HG03025 (cell line): ENCODE measurements at regions not wholly inside any gene's neighbourhood (a gene's known extent, or its start where the extent isn't known, plus 50 kb on each side); places are given as distances from the start of the nearest gene placed in this dataset.
"Not testable (repeated sequence)": the region's sequence is repeated elsewhere in the genome, so short reads cannot be mapped to it uniquely, and the experiment has no call there.

Experiments used
- ATAC-seq: cut with Tn5 transposase; IDR thresholded peaks from one replicate; pipeline ENCODE4 v1.9.1; 2021; ENCODE audit warnings: mild to moderate bottlenecking, moderate library complexity; ENCODE audit not compliant: unreplicated experiment, low FRiP score

GRCh38 chr4:84151574-84151973 is 347.5 kb downstream of the NKX6-1 start:
- ATAC-seq = no peak

DNA sequence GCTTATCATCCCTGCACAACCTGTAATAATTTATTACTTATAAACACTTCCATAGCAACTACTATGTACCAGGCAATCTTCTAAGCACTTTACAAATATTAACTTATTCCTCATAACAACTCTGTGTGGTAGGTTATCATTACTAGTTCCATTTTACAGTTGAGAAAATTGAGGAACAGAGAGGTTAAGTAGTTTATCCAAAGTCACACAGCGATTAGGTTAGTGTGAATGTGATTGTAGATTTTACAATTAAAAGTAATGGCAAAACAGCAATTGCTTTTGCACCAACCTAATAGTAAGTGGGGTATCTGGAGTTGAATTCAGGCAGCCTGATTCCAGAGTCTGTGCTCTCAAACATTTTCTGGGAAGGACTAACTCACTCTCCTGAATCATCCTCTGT is 348.9 kb downstream of the NKX6-1 start:
- no peak for ATAC-seq

GRCh38 chr4:84147831-84148230 is 351.3 kb downstream of the NKX6-1 start:
- ATAC-seq = no peak

- no peak for ATAC-seq
Observed at GRCh38 chr4:84146300-84146959, 352.7 kb downstream of the NKX6-1 start.

- no peak for ATAC-seq
Observed at GRCh38 chr4:84145176-84145575, 353.9 kb downstream of the NKX6-1 start.

GRCh38 chr4:84126911-84127310 is 372.2 kb downstream of the NKX6-1 start:
- not testable (repeated sequence) for ATAC-seq

GRCh38 chr4:84126061-84126787 is 372.9 kb downstream of the NKX6-1 start:
- ATAC-seq = no peak

DNA sequence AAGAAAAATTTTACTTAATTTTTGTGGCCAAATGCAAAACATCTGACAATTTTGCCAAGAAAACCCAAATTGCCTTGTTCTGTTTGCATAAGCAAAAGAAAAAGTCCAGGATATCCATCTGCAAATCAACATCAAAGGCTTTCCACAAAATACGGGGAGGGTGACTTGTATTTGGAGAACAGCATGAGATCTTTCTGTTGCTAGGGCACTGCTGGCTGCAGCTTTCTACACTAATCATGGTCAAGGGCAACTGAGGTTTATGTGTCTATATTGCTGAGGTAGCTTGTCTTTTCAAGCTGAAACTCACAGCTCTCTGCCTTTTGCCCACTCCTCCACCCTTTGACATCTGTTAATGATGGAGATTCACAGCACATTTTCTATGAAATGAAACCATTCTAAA is 389.1 kb downstream of the NKX6-1 start:
- no peak for ATAC-seq

DNA sequence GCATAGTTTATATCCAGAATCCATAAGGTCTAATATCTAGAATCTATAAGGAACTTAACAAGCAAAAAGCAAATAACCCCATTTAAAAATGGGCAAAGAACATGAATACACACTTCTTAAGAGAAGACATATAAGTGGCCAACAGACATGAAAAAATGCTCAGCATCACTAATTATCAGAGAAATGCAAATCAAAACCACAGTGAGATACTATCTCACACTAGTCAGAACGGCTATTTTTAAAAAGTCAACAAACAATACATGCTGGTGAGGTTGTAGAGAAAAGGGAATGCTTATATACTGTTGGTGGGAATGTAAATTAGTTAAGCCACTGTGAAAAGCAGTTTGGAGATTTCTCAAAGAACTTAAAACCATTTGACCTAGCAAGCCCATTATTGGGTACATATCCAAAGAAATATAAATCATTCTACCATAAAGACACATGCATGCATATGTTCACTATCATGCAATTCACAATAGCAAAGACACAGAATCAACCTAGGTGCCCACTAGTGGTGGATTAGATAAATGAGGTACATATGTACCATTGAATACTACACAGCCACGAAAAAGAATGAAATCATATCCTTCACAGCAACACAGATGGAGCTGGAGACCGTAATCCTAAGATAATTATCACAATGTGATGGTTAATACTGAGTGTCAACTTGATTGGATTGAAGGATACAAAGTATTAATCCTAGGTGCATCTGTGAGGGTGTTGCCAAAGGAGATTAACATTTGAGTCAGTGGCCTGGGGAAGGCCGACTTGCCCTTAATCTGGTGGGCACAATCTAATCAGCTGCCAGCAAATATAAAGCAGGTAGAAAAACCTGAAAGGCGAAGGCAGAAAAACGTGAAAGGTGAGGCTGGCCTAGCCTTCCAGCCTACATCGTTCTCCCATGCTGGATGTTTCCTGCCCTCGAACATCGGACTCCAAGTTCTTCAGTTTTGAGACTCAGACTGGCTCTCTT is 397.2 kb downstream of the NKX6-1 start:
- not testable (repeated sequence) for ATAC-seq

DNA sequence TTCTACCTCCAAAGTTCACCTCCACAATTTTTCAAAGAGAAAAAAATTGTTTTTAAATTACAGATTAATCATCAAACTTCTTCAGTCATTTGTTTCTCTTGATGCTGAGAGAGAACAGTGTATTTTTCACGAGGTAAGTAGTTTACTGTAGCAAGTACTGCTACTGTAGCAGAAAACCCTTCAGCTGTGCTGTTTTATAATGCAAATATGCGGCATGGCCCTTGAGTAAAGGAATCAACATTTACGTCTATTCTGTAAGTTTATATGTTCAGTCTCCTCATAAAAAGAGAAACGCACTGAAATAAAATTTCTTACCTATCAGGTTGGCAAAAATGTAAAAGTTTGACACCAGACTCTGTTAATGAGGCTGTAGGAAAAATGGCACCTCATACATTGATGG is 399.0 kb downstream of the NKX6-1 start:
- ATAC-seq = no peak

- ATAC-seq = no peak
Observed at GRCh38 chr4:84099599-84099998, 399.5 kb downstream of the NKX6-1 start.

DNA sequence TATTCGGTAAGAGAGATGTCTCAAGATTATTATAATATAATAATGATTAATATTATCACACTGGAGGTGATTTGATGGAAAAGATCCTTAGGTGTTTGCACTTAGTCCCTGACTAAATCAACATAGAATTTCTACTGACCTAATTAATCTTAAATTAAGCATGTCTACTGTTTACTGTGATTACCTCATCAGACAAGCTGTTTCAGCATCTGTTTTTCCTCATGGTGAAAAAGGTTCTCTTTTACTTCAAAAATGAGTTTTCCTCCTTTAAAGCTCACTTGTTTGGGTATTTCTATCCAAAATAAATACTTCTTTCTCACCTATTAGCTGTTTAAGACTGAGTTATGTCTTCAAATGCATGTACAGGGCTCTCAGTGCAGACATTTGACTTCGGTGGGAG is 407.8 kb downstream of the NKX6-1 start:
- ATAC-seq = no peak

- no peak for ATAC-seq
Observed at GRCh38 chr4:84089652-84090437, 409.2 kb downstream of the NKX6-1 start.

GRCh38 chr4:84085986-84086385 is 413.1 kb downstream of the NKX6-1 start:
- no peak for ATAC-seq

GRCh38 chr4:84070289-84070688 is 428.8 kb downstream of the NKX6-1 start:
- no peak for ATAC-seq

DNA sequence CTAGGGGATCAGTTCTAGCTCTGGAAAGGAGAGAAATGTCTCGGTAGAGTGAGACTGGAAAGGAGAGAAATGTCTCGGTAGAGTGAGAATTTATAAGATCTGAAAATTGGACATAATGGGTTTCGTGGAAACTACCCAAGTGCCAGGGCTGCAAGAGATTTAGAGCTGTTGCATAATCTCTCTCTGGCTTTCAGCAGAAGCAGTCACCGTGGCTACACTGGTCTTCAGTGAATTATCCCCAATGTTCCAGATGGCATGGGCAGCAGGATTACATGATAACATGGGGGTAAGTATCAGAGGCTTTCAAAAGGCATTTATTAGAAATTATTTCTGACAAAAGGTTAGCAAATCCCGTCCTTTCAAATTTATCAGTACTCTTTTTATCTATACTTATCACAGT is 435.5 kb downstream of the NKX6-1 start:
- ATAC-seq = no peak

DNA sequence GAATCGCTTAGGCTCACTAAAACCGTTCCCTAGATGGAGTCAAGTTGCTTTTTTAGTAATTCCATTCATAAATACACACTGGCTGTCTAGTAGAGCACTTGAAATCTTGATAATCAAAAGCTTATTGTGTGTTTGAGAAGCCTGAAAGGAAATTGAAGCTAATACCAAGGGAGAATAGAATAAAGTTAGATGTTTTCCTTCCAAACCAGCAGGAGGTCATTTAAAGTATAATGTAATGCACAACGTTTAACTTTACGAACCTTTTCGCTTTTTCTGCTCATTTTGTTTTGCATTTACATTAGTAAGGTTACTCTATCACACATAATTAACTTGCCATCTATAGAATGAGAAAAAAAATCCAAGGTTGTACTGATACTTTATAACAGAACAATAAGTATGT is 440.9 kb downstream of the NKX6-1 start:
- ATAC-seq = no peak

GRCh38 chr4:84051639-84052038 is 447.5 kb downstream of the NKX6-1 start:
- no peak for ATAC-seq

- ATAC-seq = no peak
Observed at GRCh38 chr4:84051089-84051488, 448.0 kb downstream of the NKX6-1 start.

DNA sequence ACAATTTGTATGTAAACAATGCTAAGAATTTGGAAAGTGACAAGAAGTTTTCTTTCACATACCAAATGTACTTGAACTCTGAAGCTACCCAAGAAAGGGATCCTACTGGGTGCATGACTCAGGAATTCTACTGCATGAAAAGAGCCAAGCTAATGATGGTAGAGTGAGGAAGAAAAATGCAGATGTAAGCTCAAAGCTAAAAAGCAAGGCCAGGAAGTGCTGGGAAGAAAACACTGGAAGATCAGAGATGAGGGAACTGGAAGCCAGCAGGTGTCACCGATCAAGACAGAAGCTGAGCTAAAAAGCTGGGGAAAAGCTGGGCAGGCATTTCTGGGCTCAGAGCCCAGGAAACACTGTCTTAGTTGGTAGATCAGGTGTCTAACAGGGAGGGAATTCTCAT is 449.1 kb downstream of the NKX6-1 start:
- ATAC-seq = no peak
